ENCODE measurements at regions not wholly inside any gene's neighbourhood (a gene's known extent, or its start where the extent isn't known, plus 50 kb on each side); places are given as distances from the start of the nearest gene placed in this dataset.
"Not testable (repeated sequence)": the region's sequence is repeated elsewhere in the genome, so short reads cannot be mapped to it uniquely, and the experiment has no call there.

GRCh38 chr1:187038784-187039183 is 210.0 kb downstream of the PLA2G4A start:
- DNase-seq, result no peak

- no peak for DNase-seq
Measured at GRCh38 chr1:187041104-187041503, 212.4 kb downstream of the PLA2G4A start.

- DNase-seq, result no peak
Measured at GRCh38 chr1:187042538-187042937, 213.8 kb downstream of the PLA2G4A start.

- DNase-seq, result not testable (repeated sequence)
Measured at GRCh38 chr1:187043433-187043832, 214.7 kb downstream of the PLA2G4A start.

GRCh38 chr1:187044411-187044810 is 215.7 kb downstream of the PLA2G4A start:
- DNase-seq, result no peak

GRCh38 chr1:187045371-187045770 is 216.6 kb downstream of the PLA2G4A start:
- DNase-seq, result no peak

GRCh38 chr1:187046293-187046692 is 217.5 kb downstream of the PLA2G4A start:
- DNase-seq, result no peak

- DNase-seq, result no peak
Measured at GRCh38 chr1:187047298-187047697, 218.5 kb downstream of the PLA2G4A start.

GRCh38 chr1:187051618-187052232 is 223.0 kb downstream of the PLA2G4A start:
- no peak for DNase-seq

- no peak for DNase-seq
Measured at GRCh38 chr1:187053876-187054275, 225.1 kb downstream of the PLA2G4A start.

GRCh38 chr1:187054862-187055757 is 226.4 kb downstream of the PLA2G4A start:
- DNase-seq, result no peak

GRCh38 chr1:187063271-187063670 is 234.5 kb downstream of the PLA2G4A start:
- DNase-seq, result no peak

- DNase-seq, result no peak
Measured at GRCh38 chr1:187067160-187067559, 238.4 kb downstream of the PLA2G4A start.

- DNase-seq, result no peak
Measured at GRCh38 chr1:187070076-187070475, 241.3 kb downstream of the PLA2G4A start.

- not testable (repeated sequence) for DNase-seq
Measured at GRCh38 chr1:187072262-187073034, 243.7 kb downstream of the PLA2G4A start.

GRCh38 chr1:187073035-187073560 is 244.3 kb downstream of the PLA2G4A start:
- not testable (repeated sequence) for DNase-seq

- DNase-seq, result not testable (repeated sequence)
Measured at GRCh38 chr1:187073634-187074245, 245.0 kb downstream of the PLA2G4A start.

GRCh38 chr1:187074445-187075048 is 245.8 kb downstream of the PLA2G4A start:
- DNase-seq, result no peak

- DNase-seq, result no peak
Measured at GRCh38 chr1:187076922-187077321, 248.2 kb downstream of the PLA2G4A start.

GRCh38 chr1:187078321-187078720 is 249.6 kb downstream of the PLA2G4A start:
- no peak for DNase-seq

- no peak for DNase-seq
Measured at GRCh38 chr1:187078916-187079315, 250.2 kb downstream of the PLA2G4A start.

- DNase-seq, result no peak
Measured at GRCh38 chr1:187079330-187079729, 250.6 kb downstream of the PLA2G4A start.
